Hematopoietic multipotent progenitor cell treated with erythropoietin and hydrocortisone succinate and interleukin-3 and kit ligand, for 8 days (in vitro differentiated cells): ENCODE measurements at regions not wholly inside any gene's neighbourhood (a gene's known extent, or its start where the extent isn't known, plus 50 kb on each side); places are given as distances from the start of the nearest gene placed in this dataset.

ENCODE experiments used
- DNase-seq: peaks from one replicate; pipeline ENCODE4 v3.0.0-alpha.2; 2015

GRCh38 chr14:55949708-55950107, 168.5 kb upstream of the PELI2 start:
- DNase-seq, result no peak

- no peak for DNase-seq
These were observed 168.1 kb upstream of the PELI2 start for GRCh38 chr14:55950135-55950534.

- no peak for DNase-seq
These were observed 166.6 kb upstream of the PELI2 start for GRCh38 chr14:55951341-55952206.

GRCh38 chr14:55954108-55954507, 164.1 kb upstream of the PELI2 start:
- DNase-seq, result no peak

- no peak for DNase-seq
These were observed 163.0 kb upstream of the PELI2 start for GRCh38 chr14:55955175-55955574.

- no peak for DNase-seq
These were observed 160.3 kb upstream of the PELI2 start for GRCh38 chr14:55957950-55958349.

- peak; percentile 90 for DNase-seq
These were observed 154.9 kb upstream of the PELI2 start for GRCh38 chr14:55963295-55963694.

- no peak for DNase-seq
These were observed 154.1 kb upstream of the PELI2 start for GRCh38 chr14:55964091-55964490.

- DNase-seq, result no peak
These were observed 153.4 kb upstream of the PELI2 start for GRCh38 chr14:55964821-55965220.

- no peak for DNase-seq
These were observed 152.4 kb upstream of the PELI2 start for GRCh38 chr14:55965851-55966250.

- DNase-seq, result no peak
These were observed 149.5 kb upstream of the PELI2 start for GRCh38 chr14:55968741-55969140.

- DNase-seq, result no peak
These were observed 144.9 kb upstream of the PELI2 start for GRCh38 chr14:55973285-55973800.

GRCh38 chr14:55973911-55974630, 144.1 kb upstream of the PELI2 start:
- DNase-seq, result peak; percentile 11

GRCh38 chr14:55975281-55975910, 142.8 kb upstream of the PELI2 start:
- no peak for DNase-seq

GRCh38 chr14:55976219-55976618, 142.0 kb upstream of the PELI2 start:
- DNase-seq, result no peak

- DNase-seq, result no peak
These were observed 141.6 kb upstream of the PELI2 start for GRCh38 chr14:55976655-55977054.

GRCh38 chr14:55977392-55978150, 140.6 kb upstream of the PELI2 start:
- no peak for DNase-seq

GRCh38 chr14:55979096-55979495, 139.1 kb upstream of the PELI2 start:
- no peak for DNase-seq

GRCh38 chr14:55979781-55980180, 138.4 kb upstream of the PELI2 start:
- DNase-seq, result no peak

- DNase-seq, result no peak
These were observed 137.2 kb upstream of the PELI2 start for GRCh38 chr14:55980970-55981369.

- no peak for DNase-seq
These were observed 132.1 kb upstream of the PELI2 start for GRCh38 chr14:55986069-55986468.

- DNase-seq, result no peak
These were observed 117.4 kb upstream of the PELI2 start for GRCh38 chr14:56000846-56001245.

GRCh38 chr14:56002342-56002741, 115.9 kb upstream of the PELI2 start:
- no peak for DNase-seq
